ENCODE measurements at regions not wholly inside any gene's neighbourhood (a gene's known extent, or its start where the extent isn't known, plus 50 kb on each side); places are given as distances from the start of the nearest gene placed in this dataset.

DNA sequence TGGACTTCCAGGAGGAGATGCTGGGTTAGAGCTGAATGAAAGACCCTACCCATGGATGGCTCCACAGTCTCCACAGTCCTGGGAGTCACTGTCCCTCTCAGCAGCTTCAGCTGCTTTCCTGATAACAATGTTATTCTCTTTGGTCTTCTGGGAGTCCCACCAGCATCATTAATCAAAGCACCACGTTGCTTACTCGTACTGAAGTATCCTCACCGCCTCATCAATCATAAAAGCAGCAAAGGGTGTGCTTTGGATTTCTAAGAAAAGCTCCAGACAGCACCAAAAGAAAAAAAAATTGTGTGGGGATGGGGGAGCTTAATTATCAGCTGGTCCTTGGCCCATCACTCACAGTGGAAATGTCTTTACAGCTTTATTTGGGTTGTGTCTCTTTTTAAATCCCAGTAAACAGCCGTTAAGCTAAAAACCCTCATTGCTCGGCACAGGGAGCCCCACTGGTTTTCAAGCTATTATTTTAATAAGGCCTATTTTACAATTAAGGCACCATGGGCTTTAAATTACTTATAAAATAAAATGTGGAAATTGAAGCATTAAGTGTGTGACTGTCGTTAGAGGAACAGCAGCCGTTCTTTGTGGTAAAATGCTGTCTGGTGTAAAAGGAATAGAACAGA lies 538.0 kb downstream of the EBF1 start:
- Histone ChIP-seq H3K27me3 (ENCODE audit: control insufficient read depth, insufficient read depth, low read length) (no peaks in the 10 kb centered on the region), H3K27ac (ENCODE audit: low read length) (no peak overlapping the region), H3K4me3 (ENCODE audit: low read length) (no peak overlapping the region), H3K4me1 (ENCODE audit: control insufficient read depth, insufficient read depth, low read length) (peaks cover 2% of the 10 kb centered on the region), H3K9me3 (replicated peaks; ENCODE audit: control insufficient read depth, low read depth, low read length) (no peaks in the 10 kb centered on the region), H3K36me3 (ENCODE audit: control insufficient read depth, insufficient read depth, low read length) (no peaks in the 10 kb centered on the region)
- no peak for DNase-seq
- no CpG with 5 or more reads among the region's 7 CpGs for WGBS (ENCODE audit: insufficient coverage)

DNA sequence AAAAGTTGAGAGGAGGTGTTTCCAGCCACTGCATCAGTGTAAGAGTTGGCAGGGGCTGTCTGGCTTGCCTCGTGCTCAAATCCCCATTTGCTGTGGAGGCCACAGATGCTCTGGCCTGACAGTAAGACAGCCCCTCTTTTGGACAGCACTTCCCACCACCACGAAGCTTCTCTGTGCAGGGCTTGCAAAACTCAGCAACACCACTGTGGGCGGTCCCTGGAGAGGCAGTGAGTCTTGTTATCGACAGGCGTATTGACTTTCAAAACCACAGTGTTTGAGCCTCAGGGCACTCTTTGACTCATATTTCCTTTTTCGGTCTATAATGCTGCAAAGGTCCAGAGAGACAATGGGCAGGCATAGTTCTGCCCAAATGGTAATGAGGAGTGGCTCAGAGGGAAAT lies 539.5 kb downstream of the EBF1 start:
- H3K36me3 ChIP-seq (ENCODE audit: control insufficient read depth, insufficient read depth, low read length) = no peaks in the 10 kb centered on the region
- no peak overlapping the region for H3K27ac ChIP-seq (ENCODE audit: low read length)
- DNase-seq = peak; percentile 65
- 39% methylated on average over 5 of the region's 6 CpGs for whole genome bisulfite sequencing (ENCODE audit: insufficient coverage)
- no peak overlapping the region for H3K4me3 ChIP-seq (ENCODE audit: low read length)
- peaks cover 2% of the 10 kb centered on the region for H3K9me3 ChIP-seq (replicated peaks; ENCODE audit: control insufficient read depth, low read depth, low read length)
- H3K27me3 ChIP-seq (ENCODE audit: control insufficient read depth, insufficient read depth, low read length) = no peaks in the 10 kb centered on the region
- peaks cover 2% of the 10 kb centered on the region for H3K4me1 ChIP-seq (ENCODE audit: control insufficient read depth, insufficient read depth, low read length)

DNA sequence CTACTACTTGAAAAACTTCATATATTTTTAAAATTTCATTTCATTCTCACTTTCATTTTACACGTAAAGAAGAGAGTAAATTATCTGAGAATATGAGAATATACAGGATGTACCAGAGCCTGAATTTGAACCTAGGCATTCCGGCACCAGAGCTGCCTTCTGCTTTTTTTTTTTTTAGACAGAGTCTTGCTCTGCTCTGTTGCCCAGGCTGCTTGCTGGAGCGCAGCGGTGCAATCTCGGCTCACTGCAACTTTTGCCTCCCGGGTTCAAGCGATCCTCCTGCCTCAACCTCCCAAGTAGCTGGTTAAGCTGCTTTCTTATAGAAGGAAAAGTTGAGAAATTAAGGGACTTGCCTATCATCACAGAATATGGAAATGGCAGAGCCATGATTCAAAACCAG lies 540.1 kb downstream of the EBF1 start:
- peaks cover 2% of the 10 kb centered on the region for H3K4me1 ChIP-seq (ENCODE audit: control insufficient read depth, insufficient read depth, low read length)
- 100% methylated on average over 1 of the region's 7 CpGs for WGBS (ENCODE audit: insufficient coverage)

DNA sequence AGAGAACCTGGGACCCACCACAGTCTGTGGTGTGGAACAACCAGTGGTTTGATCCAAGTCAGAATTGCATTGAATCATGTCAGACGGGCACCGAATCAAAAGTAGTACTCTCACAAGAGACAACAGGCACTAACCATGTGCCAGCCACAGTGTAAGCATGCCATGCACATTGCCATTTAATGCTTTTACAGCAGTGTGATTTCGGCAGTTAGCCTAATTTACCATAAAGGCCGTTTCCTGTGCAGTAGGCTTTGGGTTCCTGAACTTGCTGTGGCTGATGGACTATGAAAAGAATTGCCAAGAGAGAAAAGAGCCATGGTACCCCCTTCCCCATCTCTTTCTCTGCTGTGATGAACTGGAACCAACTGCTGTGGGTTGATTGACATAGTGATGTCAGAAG lies 540.6 kb downstream of the EBF1 start:
- Histone ChIP-seq H3K9me3 (replicated peaks; ENCODE audit: control insufficient read depth, low read depth, low read length) (peaks cover 2% of the 10 kb centered on the region), H3K4me3 (ENCODE audit: low read length) (no peak overlapping the region), H3K4me1 (ENCODE audit: control insufficient read depth, insufficient read depth, low read length) (peaks cover 3% of the 10 kb centered on the region), H3K36me3 (ENCODE audit: control insufficient read depth, insufficient read depth, low read length) (no peaks in the 10 kb centered on the region), H3K27ac (ENCODE audit: low read length) (no peak overlapping the region), H3K27me3 (ENCODE audit: control insufficient read depth, insufficient read depth, low read length) (no peaks in the 10 kb centered on the region)
- 93% methylated on average over 3 of the region's 4 CpGs for WGBS (ENCODE audit: insufficient coverage)
- no peak for DNase-seq

More for the DNA sequence above, 540.1 kb downstream of the EBF1 start:
- H3K36me3 ChIP-seq (ENCODE audit: control insufficient read depth, insufficient read depth, low read length) = no peaks in the 10 kb centered on the region
- no peak overlapping the region for H3K27ac ChIP-seq (ENCODE audit: low read length)
- DNase-seq = no peak
- H3K4me3 ChIP-seq (ENCODE audit: low read length) = no peak overlapping the region
- H3K27me3 ChIP-seq (ENCODE audit: control insufficient read depth, insufficient read depth, low read length) = no peaks in the 10 kb centered on the region
- H3K9me3 ChIP-seq (replicated peaks; ENCODE audit: control insufficient read depth, low read depth, low read length) = peaks cover 2% of the 10 kb centered on the region

DNA sequence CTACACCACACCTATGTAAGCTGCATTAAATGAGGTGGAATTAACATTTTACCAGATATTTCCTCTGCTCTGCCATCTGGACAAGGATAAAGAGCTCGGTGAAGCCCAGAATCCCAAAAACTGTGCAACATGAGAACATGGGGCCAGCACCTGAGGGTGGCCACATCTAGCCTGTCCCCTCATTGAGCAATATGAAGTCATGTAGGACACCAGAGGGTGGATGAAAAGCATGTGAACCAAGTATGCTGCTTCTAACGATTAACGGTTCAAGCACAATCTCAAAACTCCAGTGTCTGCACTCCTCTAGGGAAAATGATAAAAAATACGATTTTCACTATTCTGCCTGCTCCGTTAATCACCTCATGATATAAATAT lies 545.8 kb downstream of the EBF1 start:
- H3K9me3 ChIP-seq (replicated peaks; ENCODE audit: control insufficient read depth, low read depth, low read length) = peaks cover 2% of the 10 kb centered on the region
- WGBS (ENCODE audit: insufficient coverage) = no CpG with 5 or more reads among the region's 5 CpGs
- H3K27ac ChIP-seq (ENCODE audit: low read length) = peak overlapping the region; percentile 84
- H3K4me3 ChIP-seq (ENCODE audit: low read length) = no peak overlapping the region
- H3K4me1 ChIP-seq (ENCODE audit: control insufficient read depth, insufficient read depth, low read length) = peaks cover 11% of the 10 kb centered on the region
- DNase-seq = no peak
- no peaks in the 10 kb centered on the region for H3K27me3 ChIP-seq (ENCODE audit: control insufficient read depth, insufficient read depth, low read length)
- H3K36me3 ChIP-seq (ENCODE audit: control insufficient read depth, insufficient read depth, low read length) = no peaks in the 10 kb centered on the region

DNA sequence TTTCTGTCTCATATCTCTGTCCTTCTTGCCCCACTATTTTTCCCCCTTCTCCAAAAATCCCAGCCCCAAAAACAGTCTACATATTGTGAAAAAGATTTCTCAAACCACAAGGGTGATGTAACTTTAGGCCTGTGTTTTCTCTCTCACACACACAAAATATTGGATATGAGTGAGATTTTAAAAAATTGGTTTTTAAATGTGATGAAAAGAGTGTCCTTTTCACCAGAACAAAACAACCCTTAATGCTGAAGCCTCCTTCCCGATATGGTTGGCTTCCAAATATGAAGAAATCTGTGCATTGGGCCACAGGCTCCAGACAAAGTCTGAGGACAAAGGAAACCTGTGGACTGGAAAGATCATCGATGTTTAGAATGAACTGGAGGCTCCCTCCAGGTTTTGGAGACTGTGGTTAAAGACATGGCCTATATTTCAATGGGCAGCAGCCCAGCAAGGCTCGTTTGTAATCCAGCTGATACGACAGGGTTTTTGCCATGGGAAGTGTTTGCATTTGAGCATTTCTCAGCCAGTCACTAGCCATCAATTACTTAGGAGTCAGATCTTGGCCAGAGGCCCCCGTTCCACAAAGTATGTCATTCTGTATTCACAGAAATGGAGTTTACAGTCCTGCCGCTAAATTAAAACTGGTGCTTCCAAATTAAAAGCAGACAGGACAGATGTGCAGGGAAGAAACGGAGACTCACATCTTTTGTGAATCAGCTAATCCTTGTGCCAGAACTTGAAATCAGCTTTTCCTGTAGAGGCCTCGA lies 546.3 kb downstream of the EBF1 start:
- Histone ChIP-seq H3K36me3 (ENCODE audit: control insufficient read depth, insufficient read depth, low read length) (no peaks in the 10 kb centered on the region), H3K4me3 (ENCODE audit: low read length) (no peak overlapping the region), H3K4me1 (ENCODE audit: control insufficient read depth, insufficient read depth, low read length) (peaks cover 11% of the 10 kb centered on the region), H3K9me3 (replicated peaks; ENCODE audit: control insufficient read depth, low read depth, low read length) (peaks cover 2% of the 10 kb centered on the region), H3K27ac (ENCODE audit: low read length) (peak overlapping the region; percentile 84), H3K27me3 (ENCODE audit: control insufficient read depth, insufficient read depth, low read length) (no peaks in the 10 kb centered on the region)
- 33% methylated on average over 1 of the region's 8 CpGs for WGBS (ENCODE audit: insufficient coverage)
- DNase-seq = peak; percentile 98

DNA sequence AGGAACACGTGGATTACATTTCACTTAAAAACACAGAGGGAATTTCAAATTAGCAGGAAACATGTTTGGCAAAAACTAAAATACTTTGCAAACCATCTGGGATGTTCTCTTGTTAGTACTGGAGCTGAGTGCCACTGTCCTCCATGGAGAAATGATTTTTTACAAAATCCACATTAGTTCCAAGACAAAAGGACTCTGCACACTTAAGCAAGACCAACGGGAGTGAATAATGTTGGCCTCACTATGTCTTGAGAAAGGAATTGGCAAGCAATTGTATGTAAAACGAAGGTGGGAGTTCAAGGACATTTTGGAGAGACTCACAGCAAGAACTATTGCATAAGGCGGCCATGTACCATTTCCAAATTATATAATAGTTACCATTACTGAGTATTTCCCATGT lies 547.5 kb downstream of the EBF1 start:
- no peaks in the 10 kb centered on the region for H3K36me3 ChIP-seq (ENCODE audit: control insufficient read depth, insufficient read depth, low read length)
- peaks cover 11% of the 10 kb centered on the region for H3K4me1 ChIP-seq (ENCODE audit: control insufficient read depth, insufficient read depth, low read length)
- H3K9me3 ChIP-seq (replicated peaks; ENCODE audit: control insufficient read depth, low read depth, low read length) = peaks cover 2% of the 10 kb centered on the region
- peak overlapping the region; percentile 63 for H3K27ac ChIP-seq (ENCODE audit: low read length)
- DNase-seq = peak; percentile 85
- no CpG with 5 or more reads among the region's 4 CpGs for WGBS (ENCODE audit: insufficient coverage)
- H3K27me3 ChIP-seq (ENCODE audit: control insufficient read depth, insufficient read depth, low read length) = no peaks in the 10 kb centered on the region
- no peak overlapping the region for H3K4me3 ChIP-seq (ENCODE audit: low read length)

DNA sequence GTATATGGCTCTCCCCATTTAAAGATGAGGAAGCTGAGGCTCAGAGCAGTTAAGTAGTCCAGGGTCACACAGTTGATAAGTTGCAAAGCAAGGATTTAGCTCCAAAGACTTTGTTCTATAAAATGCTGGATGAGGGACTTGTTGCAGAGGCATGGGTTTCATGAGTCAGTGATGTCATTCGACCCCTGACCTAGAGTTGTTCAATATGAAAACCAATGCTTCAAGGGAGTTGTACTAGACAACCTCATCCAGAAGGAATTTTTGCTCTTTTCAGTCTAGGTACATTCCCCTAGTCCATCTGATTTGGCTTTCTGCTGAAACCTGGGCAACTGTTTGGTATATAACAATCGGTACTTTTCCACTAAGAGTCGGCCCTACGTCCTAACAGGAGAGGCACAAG lies 550.4 kb downstream of the EBF1 start:
- no peaks in the 10 kb centered on the region for H3K9me3 ChIP-seq (replicated peaks; ENCODE audit: control insufficient read depth, low read depth, low read length)
- peaks cover 11% of the 10 kb centered on the region for H3K4me1 ChIP-seq (ENCODE audit: control insufficient read depth, insufficient read depth, low read length)
- 100% methylated on average over 3 of the region's 4 CpGs for WGBS (ENCODE audit: insufficient coverage)
- H3K27ac ChIP-seq (ENCODE audit: low read length) = no peak overlapping the region
- DNase-seq = no peak
- no peak overlapping the region for H3K4me3 ChIP-seq (ENCODE audit: low read length)
- no peaks in the 10 kb centered on the region for H3K27me3 ChIP-seq (ENCODE audit: control insufficient read depth, insufficient read depth, low read length)
- no peaks in the 10 kb centered on the region for H3K36me3 ChIP-seq (ENCODE audit: control insufficient read depth, insufficient read depth, low read length)

DNA sequence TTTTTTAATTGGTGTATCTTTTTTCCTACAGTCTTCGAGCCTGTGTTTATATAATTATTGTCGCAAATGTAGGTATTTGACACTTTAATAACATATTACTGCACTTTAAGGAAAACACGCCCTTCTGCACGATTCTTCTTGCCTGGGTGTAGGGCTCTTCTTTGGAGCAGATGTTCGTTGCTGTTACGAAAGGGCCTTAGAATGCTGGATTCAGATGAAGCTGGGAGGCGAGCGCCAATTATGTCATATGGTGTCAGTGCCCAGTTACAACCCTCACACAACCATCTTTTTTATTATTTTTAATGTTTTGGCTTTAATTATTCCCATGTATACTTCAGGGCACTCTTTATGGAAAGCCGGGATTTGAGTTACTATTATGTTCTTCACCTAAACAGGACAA lies 553.0 kb downstream of the EBF1 start:
- peak; percentile 39 for DNase-seq
- Histone ChIP-seq H3K4me1 (ENCODE audit: control insufficient read depth, insufficient read depth, low read length) (no peaks in the 10 kb centered on the region), H3K27me3 (ENCODE audit: control insufficient read depth, insufficient read depth, low read length) (no peaks in the 10 kb centered on the region), H3K36me3 (ENCODE audit: control insufficient read depth, insufficient read depth, low read length) (no peaks in the 10 kb centered on the region), H3K9me3 (replicated peaks; ENCODE audit: control insufficient read depth, low read depth, low read length) (no peaks in the 10 kb centered on the region), H3K27ac (ENCODE audit: low read length) (no peak overlapping the region), H3K4me3 (ENCODE audit: low read length) (no peak overlapping the region)
- WGBS (ENCODE audit: insufficient coverage) = no CpG with 5 or more reads among the region's 9 CpGs

DNA sequence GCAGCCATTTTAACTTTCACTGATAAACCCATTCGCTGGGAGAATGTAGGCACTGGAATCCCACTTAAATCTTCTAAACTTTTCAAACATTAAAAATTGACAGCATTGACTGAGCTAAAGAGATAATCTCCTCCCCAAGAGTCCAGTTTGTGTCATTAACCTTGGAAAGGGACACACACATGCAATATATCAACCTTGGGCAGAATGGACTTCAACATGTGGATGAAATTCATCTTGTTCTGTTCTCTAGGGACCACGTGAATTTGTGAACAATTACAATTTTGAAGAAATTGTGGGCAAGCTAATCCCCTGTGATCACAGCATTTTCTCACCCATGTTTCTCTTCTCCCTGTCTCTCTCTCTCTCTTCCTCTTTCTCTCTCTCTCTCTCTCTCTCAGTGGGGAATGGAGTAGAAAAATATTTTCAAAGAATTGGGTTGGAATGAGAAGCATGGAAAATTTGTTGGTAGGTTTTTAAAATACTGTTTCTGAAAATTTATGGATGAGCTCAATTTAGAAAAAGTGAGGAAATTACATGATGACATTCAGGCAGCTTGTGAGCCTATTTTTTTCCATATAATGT lies 553.7 kb downstream of the EBF1 start:
- WGBS (ENCODE audit: insufficient coverage) = no CpG with 5 or more reads among the region's 2 CpGs
- no peak overlapping the region for H3K4me3 ChIP-seq (ENCODE audit: low read length)
- H3K36me3 ChIP-seq (ENCODE audit: control insufficient read depth, insufficient read depth, low read length) = no peaks in the 10 kb centered on the region
- no peaks in the 10 kb centered on the region for H3K27me3 ChIP-seq (ENCODE audit: control insufficient read depth, insufficient read depth, low read length)
- H3K27ac ChIP-seq (ENCODE audit: low read length) = no peak overlapping the region
- peak; percentile 74 for DNase-seq
- H3K4me1 ChIP-seq (ENCODE audit: control insufficient read depth, insufficient read depth, low read length) = no peaks in the 10 kb centered on the region
- no peaks in the 10 kb centered on the region for H3K9me3 ChIP-seq (replicated peaks; ENCODE audit: control insufficient read depth, low read depth, low read length)

All from muscle of leg (tissue), 3 donors.